Testis (tissue), 2 donors: ENCODE measurements at regions not wholly inside any gene's neighbourhood (a gene's known extent, or its start where the extent isn't known, plus 50 kb on each side); places are given as distances from the start of the nearest gene placed in this dataset.
"Not testable (repeated sequence)": the region's sequence is repeated elsewhere in the genome, so short reads cannot be mapped to it uniquely, and the experiment has no call there.

Experiments
- DNase-seq: peaks from one replicate; pipeline ENCODE4 v3.0.0-alpha.2; 2019
- H3K27ac ChIP-seq, 2 donors: fragments of 200-600 bp; sonication (generic); one replicate each; pipeline ENCODE4 v1.5.1; 2019
- H3K27me3 ChIP-seq: fragments of 200-600 bp; sonication (generic); one replicate; pipeline ENCODE4 v1.5.1; 2019
- H3K36me3 ChIP-seq: fragments of 200-600 bp; sonication (generic); one replicate; pipeline ENCODE4 v1.5.1; 2017; ENCODE audit warnings: low read depth; ENCODE audit errors: missing control alignments
- H3K4me1 ChIP-seq: fragments of 200-600 bp; sonication (generic); one replicate; pipeline ENCODE4 v1.5.1; 2019
- H3K4me3 ChIP-seq, 2 donors: fragments of 200-600 bp; sonication (generic); one replicate each; pipeline ENCODE4 v1.5.1; 2017 to 2019
- H3K9me3 ChIP-seq: fragments of 200-600 bp; sonication (generic); one replicate; pipeline ENCODE4 v1.5.1; 2017
- CTCF ChIP-seq, 3 experiments: fragments of 450-650 bp in 2 of 3; fragments of 200-600 bp in 1 of 3; sonication (generic) in 1 of 3; IDR thresholded peaks; one replicate each; pipeline ENCODE4 v1.5.1; 2016 to 2019; ENCODE audit warnings: antibody characterized with exemption in 3 of 3, mild to moderate bottlenecking in 2 of 3, moderate library complexity in 1 of 3
- POLR2A ChIP-seq: fragments of 450-650 bp; IDR thresholded peaks from one replicate; pipeline ENCODE4 v1.6.1; 2017; ENCODE audit warnings: antibody characterized with exemption, mild to moderate bottlenecking, moderate library complexity
- WGBS, 2 donors: methylation state at CpG; one replicate each; pipeline ENCODE4 v1.1.5; 2018; 5-methylcytosine and 5-hydroxymethylcytosine counted together
- intact Hi-C: fragments of 100-400 bp; cut with DNase I; formaldehyde crosslinking; loops from one replicate; pipeline ENCODE4 v1.15.1; 2023; ENCODE audit warnings: low total_unique reads

- H3K36me3 ChIP-seq: no peaks in the 10 kb centered on the region
- H3K9me3 ChIP-seq: no peaks in the 10 kb centered on the region
- intact Hi-C loops: no loop called here
- 73 to 76% methylated on average over 5 of the region's 5 CpGs for WGBS, 2 donors
- H3K27me3 ChIP-seq: no peaks in the 10 kb centered on the region
- H3K4me3 ChIP-seq: no peak overlapping the region
- H3K4me1 ChIP-seq: no peaks in the 10 kb centered on the region
- no peak overlapping the region for H3K27ac ChIP-seq
- TF ChIP-seq POLR2A: no peak
- DNase-seq: no peak
Measured at GRCh38 chr7:153052206-153052605, 292.7 kb downstream of the ACTR3B start.

- no peak overlapping the region for H3K27ac ChIP-seq
- H3K9me3 ChIP-seq: no peaks in the 10 kb centered on the region
- no peaks in the 10 kb centered on the region for H3K27me3 ChIP-seq
- peak; percentile 40 for DNase-seq
- intact Hi-C loops: no loop called here
- TF ChIP-seq POLR2A (no peak), CTCF (IDR thresholded peaks at IDR 0.05) (no peak)
- H3K36me3 ChIP-seq: no peaks in the 10 kb centered on the region
- 16 to 27% methylated on average over 13 of the region's 13 CpGs for WGBS, 2 donors
- no peak overlapping the region for H3K4me3 ChIP-seq
- H3K4me1 ChIP-seq: no peaks in the 10 kb centered on the region
Measured at GRCh38 chr7:153061910-153062528, 302.5 kb downstream of the ACTR3B start.

GRCh38 chr7:153065051-153065450 lies 305.5 kb downstream of the ACTR3B start:
- no peaks in the 10 kb centered on the region for H3K4me1 ChIP-seq
- no peaks in the 10 kb centered on the region for H3K36me3 ChIP-seq
- intact Hi-C loops: no loop called here
- TF ChIP-seq CTCF (IDR thresholded peaks at IDR 0.05) (no peak), POLR2A (no peak)
- WGBS, 2 donors: 22 to 33% methylated on average over 1 of the region's 1 CpG
- no peaks in the 10 kb centered on the region for H3K9me3 ChIP-seq
- no peak for DNase-seq
- no peak overlapping the region for H3K27ac ChIP-seq
- H3K4me3 ChIP-seq: no peak overlapping the region
- H3K27me3 ChIP-seq: no peaks in the 10 kb centered on the region

GRCh38 chr7:153066711-153067110 lies 307.2 kb downstream of the ACTR3B start:
- no peak for TF ChIP-seq POLR2A
- H3K27ac ChIP-seq: no peak overlapping the region
- H3K9me3 ChIP-seq: no peaks in the 10 kb centered on the region
- DNase-seq: no peak
- no peaks in the 10 kb centered on the region for H3K4me1 ChIP-seq
- no peaks in the 10 kb centered on the region for H3K27me3 ChIP-seq
- H3K4me3 ChIP-seq: no peak overlapping the region
- intact Hi-C loops: no loop called here
- 83 to 93% methylated on average over 5 of the region's 5 CpGs for WGBS, 2 donors
- no peaks in the 10 kb centered on the region for H3K36me3 ChIP-seq

DNA sequence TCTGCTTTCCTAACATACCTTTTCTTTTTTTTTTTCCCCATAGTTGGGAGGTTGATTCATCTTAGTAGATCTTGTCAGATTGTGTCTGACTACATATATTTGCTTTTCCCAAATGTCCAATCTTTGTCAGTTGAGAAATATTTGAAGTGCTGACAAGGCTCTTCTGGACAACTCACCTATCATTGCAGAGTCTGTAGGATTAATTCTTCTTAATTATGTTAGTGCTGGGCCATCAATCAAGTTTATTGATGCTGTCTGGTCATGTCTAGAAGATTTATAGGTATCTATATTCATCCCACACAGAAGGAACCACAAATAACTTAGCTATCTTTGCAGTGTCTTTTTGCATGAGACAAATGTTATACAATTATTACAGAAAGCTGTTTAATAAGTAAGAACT lies 310.6 kb downstream of the ACTR3B start:
- Histone ChIP-seq H3K27ac (no peak overlapping the region), H3K27me3 (no peaks in the 10 kb centered on the region), H3K4me3 (no peak overlapping the region), H3K4me1 (no peaks in the 10 kb centered on the region), H3K9me3 (no peaks in the 10 kb centered on the region), H3K36me3 (no peaks in the 10 kb centered on the region)
- no peak for TF ChIP-seq CTCF (IDR thresholded peaks at IDR 0.05)
- DNase-seq: no peak
- intact Hi-C loops: no loop called here

- Histone ChIP-seq H3K27me3 (no peaks in the 10 kb centered on the region), H3K36me3 (no peaks in the 10 kb centered on the region), H3K4me1 (no peaks in the 10 kb centered on the region), H3K27ac (no peak overlapping the region), H3K9me3 (no peaks in the 10 kb centered on the region), H3K4me3 (no peak overlapping the region)
- no peak for DNase-seq
- TF ChIP-seq POLR2A: no peak
- 62 to 72% methylated on average over 4 of the region's 4 CpGs for WGBS, 2 donors
- intact Hi-C loops: no loop called here
Measured at GRCh38 chr7:153072806-153073205, 313.3 kb downstream of the ACTR3B start.

GRCh38 chr7:153076289-153076688 lies 316.7 kb downstream of the ACTR3B start:
- H3K9me3 ChIP-seq, H3K36me3 ChIP-seq, DNase-seq, intact Hi-C loops, H3K4me1 ChIP-seq, H3K4me3 ChIP-seq, H3K27ac ChIP-seq, H3K27me3 ChIP-seq: not testable (repeated sequence)
- 100% methylated on average over 2 of the region's 2 CpGs for WGBS, 2 donors
